ENCODE measurements at regions not wholly inside any gene's neighbourhood (a gene's known extent, or its start where the extent isn't known, plus 50 kb on each side); places are given as distances from the start of the nearest gene placed in this dataset.

DNA sequence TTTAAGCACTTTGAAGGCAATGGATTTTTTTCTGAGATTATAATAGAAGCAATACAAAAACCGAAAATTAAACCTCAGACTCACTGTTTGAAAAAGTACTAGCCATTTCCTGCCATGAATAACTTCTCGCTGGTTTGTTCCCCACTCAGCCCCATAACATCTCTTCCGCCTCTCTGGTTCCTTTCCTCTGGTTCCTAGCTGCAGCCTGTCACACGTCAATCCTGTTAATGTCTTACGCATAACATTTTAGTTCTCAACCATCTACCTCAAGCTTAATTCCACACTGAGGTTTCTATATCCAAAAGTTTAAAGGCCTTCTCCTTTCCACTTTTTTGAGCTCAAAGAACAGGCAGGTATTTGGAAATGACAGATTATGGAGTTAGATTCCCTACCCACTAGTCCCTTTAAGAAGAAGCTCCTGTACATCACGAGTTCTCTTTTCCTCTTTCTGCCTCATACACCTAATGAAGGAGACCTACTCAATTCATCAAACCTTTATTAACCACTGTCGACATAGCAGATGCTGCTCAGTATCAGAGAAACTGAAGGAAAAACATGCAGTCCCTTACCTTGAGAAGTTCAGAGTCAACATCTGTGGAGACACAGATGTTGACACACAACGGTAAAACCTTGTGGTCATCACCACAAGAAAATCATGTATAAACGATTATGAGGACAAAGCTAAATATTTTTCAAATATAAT, 243.0 kb upstream of the PTGER4 start:
- no peak for TF ChIP-seq POLR2A (IDR thresholded peaks at IDR 0.05)
- TF ChIP-seq, protein P1, sequence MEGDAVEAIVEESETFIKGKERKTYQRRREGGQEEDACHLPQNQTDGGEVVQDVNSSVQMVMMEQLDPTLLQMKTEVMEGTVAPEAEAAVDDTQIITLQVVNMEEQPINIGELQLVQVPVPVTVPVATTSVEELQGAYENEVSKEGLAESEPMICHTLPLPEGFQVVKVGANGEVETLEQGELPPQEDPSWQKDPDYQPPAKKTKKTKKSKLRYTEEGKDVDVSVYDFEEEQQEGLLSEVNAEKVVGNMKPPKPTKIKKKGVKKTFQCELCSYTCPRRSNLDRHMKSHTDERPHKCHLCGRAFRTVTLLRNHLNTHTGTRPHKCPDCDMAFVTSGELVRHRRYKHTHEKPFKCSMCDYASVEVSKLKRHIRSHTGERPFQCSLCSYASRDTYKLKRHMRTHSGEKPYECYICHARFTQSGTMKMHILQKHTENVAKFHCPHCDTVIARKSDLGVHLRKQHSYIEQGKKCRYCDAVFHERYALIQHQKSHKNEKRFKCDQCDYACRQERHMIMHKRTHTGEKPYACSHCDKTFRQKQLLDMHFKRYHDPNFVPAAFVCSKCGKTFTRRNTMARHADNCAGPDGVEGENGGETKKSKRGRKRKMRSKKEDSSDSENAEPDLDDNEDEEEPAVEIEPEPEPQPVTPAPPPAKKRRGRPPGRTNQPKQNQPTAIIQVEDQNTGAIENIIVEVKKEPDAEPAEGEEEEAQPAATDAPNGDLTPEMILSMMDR (IDR thresholded peaks at IDR 0.05): no peak

All from testis (tissue), 2 donors.